ENCODE measurements at regions not wholly inside any gene's neighbourhood (a gene's known extent, or its start where the extent isn't known, plus 50 kb on each side); places are given as distances from the start of the nearest gene placed in this dataset.

- Mint-ChIP-seq H3K9me3 (no peaks in the 10 kb centered on the region), H3K4me1 (no peaks in the 10 kb centered on the region), H3K4me3 (no peak overlapping the region), H3K36me3 (ENCODE audit: low read depth) (no peaks in the 10 kb centered on the region), H3K27me3 (ENCODE audit: low read depth) (peaks cover 51% of the 10 kb centered on the region), H3K27ac (ENCODE audit: unreplicated experiment) (no peak overlapping the region)
- no peak for TF ChIP-seq CTCF (conservative IDR thresholded peaks at IDR 0.05)
- DNase-seq (ENCODE audit: low read depth, low spot score): no peak
Observed at GRCh38 chr21:33171616-33172169, 58.0 kb upstream of the IFNAR2 start.

GRCh38 chr21:33174756-33175155 is 55.0 kb upstream of the IFNAR2 start:
- Mint-ChIP-seq H3K9me3 (no peaks in the 10 kb centered on the region), H3K4me1 (no peaks in the 10 kb centered on the region), H3K27ac (ENCODE audit: unreplicated experiment) (no peak overlapping the region), H3K4me3 (no peak overlapping the region), H3K36me3 (ENCODE audit: low read depth) (no peaks in the 10 kb centered on the region), H3K27me3 (ENCODE audit: low read depth) (peaks cover 34% of the 10 kb centered on the region)
- no peak for DNase-seq (ENCODE audit: low read depth, low spot score)
- no peak for TF ChIP-seq CTCF (conservative IDR thresholded peaks at IDR 0.05)

Data from neural crest cell (in vitro differentiated cells).